ENCODE measurements at regions not wholly inside any gene's neighbourhood (a gene's known extent, or its start where the extent isn't known, plus 50 kb on each side); places are given as distances from the start of the nearest gene placed in this dataset.
"Not testable (repeated sequence)": the region's sequence is repeated elsewhere in the genome, so short reads cannot be mapped to it uniquely, and the experiment has no call there.

GRCh38 chr22:49402169-49402568, 425.5 kb downstream of the BRD1 start:
- FAIRE-seq: no peak

GRCh38 chr22:49400941-49401598, 426.6 kb downstream of the BRD1 start:
- FAIRE-seq: no peak

GRCh38 chr22:49400136-49400940, 427.3 kb downstream of the BRD1 start:
- no peak for FAIRE-seq

GRCh38 chr22:49398646-49399045, 429.0 kb downstream of the BRD1 start:
- FAIRE-seq: no peak

- no peak for FAIRE-seq
Observed at GRCh38 chr22:49398115-49398514, 429.6 kb downstream of the BRD1 start.

GRCh38 chr22:49396817-49397216, 430.9 kb downstream of the BRD1 start:
- FAIRE-seq: no peak

- no peak for FAIRE-seq
Observed at GRCh38 chr22:49395617-49396016, 432.1 kb downstream of the BRD1 start.

- not testable (repeated sequence) for FAIRE-seq
Observed at GRCh38 chr22:49395062-49395461, 432.6 kb downstream of the BRD1 start.

GRCh38 chr22:49394116-49394785, 433.4 kb downstream of the BRD1 start:
- no peak for FAIRE-seq

- FAIRE-seq: no peak
Observed at GRCh38 chr22:49393526-49393925, 434.1 kb downstream of the BRD1 start.

GRCh38 chr22:49392841-49393510, 434.7 kb downstream of the BRD1 start:
- FAIRE-seq: no peak

GRCh38 chr22:49392247-49392646, 435.4 kb downstream of the BRD1 start:
- FAIRE-seq: no peak

- FAIRE-seq: no peak
Observed at GRCh38 chr22:49391436-49391835, 436.2 kb downstream of the BRD1 start.

GRCh38 chr22:49390954-49391353, 436.7 kb downstream of the BRD1 start:
- FAIRE-seq: no peak

- FAIRE-seq: not testable (repeated sequence)
Observed at GRCh38 chr22:49383909-49384308, 443.8 kb downstream of the BRD1 start.

- no peak for FAIRE-seq
Observed at GRCh38 chr22:49382451-49382735, 445.3 kb downstream of the BRD1 start.

- no peak for FAIRE-seq
Observed at GRCh38 chr22:49381595-49382450, 445.9 kb downstream of the BRD1 start.

GRCh38 chr22:49380828-49381114, 446.9 kb downstream of the BRD1 start:
- no peak for FAIRE-seq

GRCh38 chr22:49380095-49380827, 447.4 kb downstream of the BRD1 start:
- no peak for FAIRE-seq

GRCh38 chr22:49377306-49377705, 450.4 kb downstream of the BRD1 start:
- no peak for FAIRE-seq

GRCh38 chr22:49373801-49374226, 453.9 kb downstream of the BRD1 start:
- FAIRE-seq: no peak

GRCh38 chr22:49373289-49373666, 454.4 kb downstream of the BRD1 start:
- FAIRE-seq: no peak
